WTC11 (cell line): ENCODE measurements at regions not wholly inside any gene's neighbourhood (a gene's known extent, or its start where the extent isn't known, plus 50 kb on each side); places are given as distances from the start of the nearest gene placed in this dataset.

Experiments
- ATAC-seq: fragments of 200-7000 bp; cut with Tn5 transposase; 2 replicates; pipeline ENCODE4 v1.10.0; 2021; ENCODE audit warnings: mild to moderate bottlenecking, moderate library complexity
- CTCF ChIA-PET: fragments of 300-600 bp; sonication (Branson Sonifier 250); formaldehyde crosslinking; loops from one replicate; lab custom pipeline; 2021; ENCODE audit warnings: antibody characterized with exemption; lab: Charles Lee
- POLR2A ChIA-PET: fragments of 350-600 bp; sonication (Branson Sonifier 250); formaldehyde crosslinking; loops from one replicate; lab custom pipeline; 2021; ENCODE audit warnings: antibody characterized with exemption; lab: Charles Lee
- DNase-seq: peaks from one replicate; pipeline ENCODE4 v3.0.0; 2021; ENCODE audit warnings: low spot score
- H3K27ac Mint-ChIP-seq: 2 replicates; pipeline ENCODE4 v1.8.0; 2021; ENCODE audit warnings: mixed read lengths
- H3K27me3 Mint-ChIP-seq: 2 replicates; pipeline ENCODE4 v1.8.0; 2021; ENCODE audit warnings: low read depth, mild to moderate bottlenecking, moderate library complexity, mixed read lengths
- H3K36me3 Mint-ChIP-seq: 2 replicates; pipeline ENCODE4 v1.8.0; 2021; ENCODE audit warnings: mixed read lengths
- H3K4me1 Mint-ChIP-seq: 2 replicates; pipeline ENCODE4 v1.8.0; 2022; ENCODE audit warnings: mixed read lengths
- H3K4me3 Mint-ChIP-seq: 2 replicates; pipeline ENCODE4 v1.8.0; 2021; ENCODE audit warnings: mild to moderate bottlenecking, moderate library complexity, mixed read lengths
- H3K9me3 Mint-ChIP-seq: 2 replicates; pipeline ENCODE4 v1.8.0; 2021; ENCODE audit warnings: mixed read lengths
- CBFB ChIP-seq: sonication (generic); formaldehyde crosslinking; IDR thresholded peaks from 2 replicates; pipeline ENCODE4 v1.8.1; 2022; ENCODE audit warnings: mild to moderate bottlenecking, low read depth, missing genetic modification reagents
- ELF4 ChIP-seq: sonication (generic); formaldehyde crosslinking; IDR thresholded peaks from 2 replicates; pipeline ENCODE4 v1.8.1; 2022; ENCODE audit warnings: low read depth, mild to moderate bottlenecking, moderate library complexity, missing genetic modification reagents
- GRHL2 ChIP-seq: fragments of 250-450 bp; sonication (Bioruptor Pico); IDR thresholded peaks from 2 replicates; pipeline ENCODE4 v1.8.0; 2022; ENCODE audit warnings: mild to moderate bottlenecking, moderate library complexity; ENCODE audit not compliant: insufficient replicate concordance, severe bottlenecking
- HMGA2 ChIP-seq: fragments of 250-450 bp; sonication (Bioruptor Pico); IDR thresholded peaks from 2 replicates; pipeline ENCODE4 v1.4.0; 2021; ENCODE audit warnings: mild to moderate bottlenecking, moderate library complexity
- IRF1 ChIP-seq: sonication (generic); formaldehyde crosslinking; IDR thresholded peaks from 2 replicates; pipeline ENCODE4 v1.8.0; 2023; ENCODE audit warnings: missing genetic modification reagents
- JAZF1 ChIP-seq: fragments of 250-450 bp; sonication (Bioruptor Pico); IDR thresholded peaks from 2 replicates; pipeline ENCODE4 v1.9.0; 2021; ENCODE audit warnings: moderate library complexity, mild to moderate bottlenecking, inconsistent platforms
- JUN ChIP-seq: sonication (generic); formaldehyde crosslinking; IDR thresholded peaks from 2 replicates; pipeline ENCODE4 v1.8.0; 2023; ENCODE audit warnings: mild to moderate bottlenecking, missing genetic modification reagents
- MXD4 ChIP-seq: fragments of 250-450 bp; sonication (Bioruptor Pico); IDR thresholded peaks from 2 replicates; pipeline ENCODE4 v1.8.0; 2021; ENCODE audit warnings: mild to moderate bottlenecking, moderate library complexity, borderline replicate concordance
- PRDM15 ChIP-seq: sonication (generic); formaldehyde crosslinking; IDR thresholded peaks from 2 replicates; pipeline ENCODE4 v1.8.0; 2022; ENCODE audit warnings: missing genetic modification reagents
- SP1 ChIP-seq: sonication (generic); formaldehyde crosslinking; conservative IDR thresholded peaks from 2 replicates; pipeline ENCODE4 v1.8.1; 2022; ENCODE audit warnings: missing genetic modification reagents
- STAT6 ChIP-seq: sonication (generic); formaldehyde crosslinking; conservative IDR thresholded peaks from 2 replicates; pipeline ENCODE4 v1.8.1; 2023; ENCODE audit warnings: mild to moderate bottlenecking, low read depth, missing genetic modification reagents, moderate library complexity
- TEAD1 ChIP-seq: sonication (generic); formaldehyde crosslinking; IDR thresholded peaks from 2 replicates; pipeline ENCODE4 v1.8.0; 2022; ENCODE audit warnings: mild to moderate bottlenecking, missing genetic modification reagents
- TP53 ChIP-seq: sonication (generic); formaldehyde crosslinking; IDR thresholded peaks from 2 replicates; pipeline ENCODE4 v1.8.1; 2023; ENCODE audit warnings: mild to moderate bottlenecking, missing genetic modification reagents
- USF1 ChIP-seq: sonication (generic); formaldehyde crosslinking; IDR thresholded peaks from 2 replicates; pipeline ENCODE4 v1.8.0; 2022; ENCODE audit warnings: mild to moderate bottlenecking, missing genetic modification reagents
- ZBTB43 ChIP-seq: sonication (generic); formaldehyde crosslinking; IDR thresholded peaks from 2 replicates; pipeline ENCODE4 v1.8.1; 2023; ENCODE audit warnings: mild to moderate bottlenecking, missing genetic modification reagents
- ZMAT4 ChIP-seq: fragments of 250-450 bp; sonication (Bioruptor Pico); IDR thresholded peaks from 2 replicates; pipeline ENCODE4 v1.9.0; 2021; ENCODE audit warnings: mild to moderate bottlenecking
- ZNF671 ChIP-seq: fragments of 250-450 bp; sonication (Bioruptor Pico); IDR thresholded peaks from 2 replicates; pipeline ENCODE4 v1.8.0; 2021; ENCODE audit warnings: mild to moderate bottlenecking

GRCh38 chr1:25103164-25103795 is 129.0 kb downstream of the SYF2 start:
- no peak overlapping the region for H3K4me3 Mint-ChIP-seq
- no peaks in the 10 kb centered on the region for H3K36me3 Mint-ChIP-seq
- DNase-seq (no peak), ATAC-seq (no peak)
- CTCF ChIA-PET: interaction anchor here (0.7 to 2.3 kb wide), 3 partner anchors 14 to 246 kb away, joined by 3 to 9 read pairs (median 5); no protein-coding TSS in a partner anchor
- POLR2A ChIA-PET: no interaction called here
- H3K27me3 Mint-ChIP-seq: no peaks in the 10 kb centered on the region; the same call in 1 of the 2 replicates
- H3K27ac Mint-ChIP-seq: no peak overlapping the region
- TF ChIP-seq PRDM15 (CRISPR knock-in tag): no peak
- no peak for TF ChIP-seq STAT6 (CRISPR knock-in tag)
- TF ChIP-seq GRHL2 (CRISPR knock-in tag): no peak
- no peak for TF ChIP-seq ZMAT4 (CRISPR knock-in tag)
- TF ChIP-seq MXD4 (CRISPR knock-in tag): no peak
- TF ChIP-seq IRF1 (CRISPR knock-in tag): no peak
- TF ChIP-seq JAZF1 (CRISPR knock-in tag): no peak
- TF ChIP-seq CBFB (CRISPR knock-in tag): no peak
- no peaks in the 10 kb centered on the region for H3K9me3 Mint-ChIP-seq
- peaks cover 18% of the 10 kb centered on the region for H3K4me1 Mint-ChIP-seq

GRCh38 chr1:25100151-25100833 is 132.0 kb downstream of the SYF2 start:
- no peaks in the 10 kb centered on the region; the same call in 1 of the 2 replicates for H3K27me3 Mint-ChIP-seq
- H3K4me3 Mint-ChIP-seq: no peak overlapping the region
- ChIA-PET POLR2A (interaction anchor here (1.0 kb wide), 1 partner anchor 133 kb away, joined by 3 read pairs; no protein-coding TSS in a partner anchor), CTCF (interaction anchor here (0.5 to 2.3 kb wide), 10 partner anchors 63 to 1601 kb away, joined by 3 to 13 read pairs (median 6); no protein-coding TSS in a partner anchor)
- no peaks in the 10 kb centered on the region for H3K36me3 Mint-ChIP-seq
- no peak overlapping the region for H3K27ac Mint-ChIP-seq
- ATAC-seq: no peak
- no peak for DNase-seq
- H3K4me1 Mint-ChIP-seq: peaks cover 18% of the 10 kb centered on the region
- peaks cover 14% of the 10 kb centered on the region for H3K9me3 Mint-ChIP-seq
- TF ChIP-seq TP53: no peak
- TF ChIP-seq GRHL2 (CRISPR knock-in tag): no peak
- no peak for TF ChIP-seq HMGA2
- TF ChIP-seq STAT6 (CRISPR knock-in tag): no peak
- TF ChIP-seq SP1 (CRISPR knock-in tag): no peak
- no peak for TF ChIP-seq ELF4
- TF ChIP-seq JUN: no peak
- no peak for TF ChIP-seq ZBTB43 (CRISPR knock-in tag)
- TF ChIP-seq USF1 (CRISPR knock-in tag): no peak
- TF ChIP-seq IRF1 (CRISPR knock-in tag): no peak
- no peak for TF ChIP-seq TEAD1 (CRISPR knock-in tag)
- no peak for TF ChIP-seq ZNF671
